HG02884 (cell line): ENCODE measurements at regions not wholly inside any gene's neighbourhood (a gene's known extent, or its start where the extent isn't known, plus 50 kb on each side); places are given as distances from the start of the nearest gene placed in this dataset.

ENCODE experiments used
- ATAC-seq: cut with Tn5 transposase; IDR thresholded peaks from one replicate; pipeline ENCODE4 v1.9.1; 2021; ENCODE audit warnings: mild to moderate bottlenecking, moderate library complexity; ENCODE audit not compliant: unreplicated experiment

DNA sequence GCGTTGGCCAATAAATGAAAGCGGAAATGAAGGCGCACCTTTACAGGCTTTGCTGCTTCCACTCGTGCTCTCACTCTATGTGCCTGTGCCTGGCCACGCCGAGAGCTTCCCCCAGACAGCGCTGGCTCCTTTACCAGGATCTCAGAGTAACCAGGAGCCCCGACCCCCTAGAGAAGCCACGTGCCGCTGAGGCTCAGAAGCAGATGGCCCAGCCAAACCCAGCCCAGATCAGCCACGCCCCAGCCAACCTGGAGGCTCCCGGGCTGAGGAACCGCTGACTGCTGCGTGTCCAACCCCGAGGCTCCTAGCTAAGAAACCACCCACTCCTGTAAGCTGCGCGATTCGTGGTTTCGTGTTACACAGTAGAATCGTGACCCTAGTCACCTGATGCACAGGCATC lies 199.3 kb downstream of the NCK2 start:
- ATAC-seq, result no peak
